Stimulated activated naive CD8-positive, alpha-beta T cell treated with anti-CD3 and anti-CD28 coated beads, Interleukin-15, Interleukin-2, amounts not matched to agents 100 U/mL and 50 U/mL, for 24 hours (primary cell): ENCODE measurements at regions not wholly inside any gene's neighbourhood (a gene's known extent, or its start where the extent isn't known, plus 50 kb on each side); places are given as distances from the start of the nearest gene placed in this dataset.
"Not testable (repeated sequence)": the region's sequence is repeated elsewhere in the genome, so short reads cannot be mapped to it uniquely, and the experiment has no call there.

Experiments
- ATAC-seq: fragments of 150-1000 bp; cut with Tn5 transposase; one replicate; pipeline ENCODE4 v1.10.0; 2021
- DNase-seq: peaks from one replicate; pipeline ENCODE4 v3.0.0; 2021

DNA sequence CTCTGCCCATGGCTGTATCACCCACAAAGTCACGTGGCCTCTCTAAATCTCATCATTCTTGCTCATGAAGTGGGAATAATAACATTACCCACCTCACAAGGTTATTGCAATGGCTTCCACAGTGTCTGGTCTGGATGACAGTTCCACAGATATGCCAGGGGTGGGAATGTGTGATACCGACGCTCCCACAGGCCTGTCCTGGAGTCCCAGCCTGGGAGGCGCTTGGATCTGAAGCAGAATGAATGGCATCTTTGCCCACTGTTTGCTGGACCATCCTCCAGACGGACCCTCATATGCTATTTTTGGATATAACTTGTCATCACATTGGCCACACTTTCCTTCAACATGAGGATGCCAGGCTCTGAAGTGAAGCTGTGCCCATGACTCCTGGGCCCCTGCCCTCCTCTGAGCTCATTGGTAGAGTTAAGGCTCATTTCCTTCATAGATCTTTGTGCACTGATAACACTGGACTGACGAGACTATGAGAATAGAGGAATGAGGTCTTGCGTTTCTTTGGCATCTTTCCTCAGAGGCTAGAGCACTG lies 279.8 kb upstream of the ZNF32 start:
- DNase-seq (no peak), ATAC-seq (no peak)

- DNase-seq (no peak), ATAC-seq (no peak)
Measured at GRCh38 chr10:43926875-43927406, 278.3 kb upstream of the ZNF32 start.

- ATAC-seq: no peak
- DNase-seq: no peak
Measured at GRCh38 chr10:43926371-43926770, 277.7 kb upstream of the ZNF32 start.

- ATAC-seq (no peak), DNase-seq (no peak)
Measured at GRCh38 chr10:43925793-43926192, 277.1 kb upstream of the ZNF32 start.

DNA sequence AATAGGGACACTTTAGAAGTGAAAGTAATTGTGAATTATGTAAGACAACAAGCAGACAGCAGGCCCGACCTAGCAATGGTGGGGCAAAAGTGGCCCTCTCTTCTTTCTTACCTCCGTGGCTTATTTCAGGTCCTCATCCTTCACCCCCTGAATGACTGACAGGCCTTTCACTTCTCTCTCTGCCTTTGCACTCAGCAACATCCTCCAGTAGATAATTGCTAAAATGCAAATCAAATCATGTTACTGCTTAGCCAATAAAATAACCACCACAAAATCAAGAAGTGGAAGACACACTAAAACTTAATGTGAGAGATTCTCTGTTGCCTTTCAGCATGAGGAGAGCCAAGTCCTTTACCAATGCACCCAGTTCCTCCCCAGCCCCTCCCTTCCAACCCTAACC lies 274.6 kb upstream of the ZNF32 start:
- ATAC-seq (no peak), DNase-seq (no peak)

- no peak for ATAC-seq
- no peak for DNase-seq
Measured at GRCh38 chr10:43922335-43923280, 273.9 kb upstream of the ZNF32 start.

GRCh38 chr10:43921881-43922280 lies 273.2 kb upstream of the ZNF32 start:
- DNase-seq (no peak), ATAC-seq (no peak)

GRCh38 chr10:43921478-43921877 lies 272.8 kb upstream of the ZNF32 start:
- no peak for ATAC-seq
- DNase-seq: no peak

GRCh38 chr10:43920236-43920758 lies 271.6 kb upstream of the ZNF32 start:
- ATAC-seq, DNase-seq: not testable (repeated sequence)

- no peak for DNase-seq
- no peak for ATAC-seq
Measured at GRCh38 chr10:43913676-43914235, 265.1 kb upstream of the ZNF32 start.

DNA sequence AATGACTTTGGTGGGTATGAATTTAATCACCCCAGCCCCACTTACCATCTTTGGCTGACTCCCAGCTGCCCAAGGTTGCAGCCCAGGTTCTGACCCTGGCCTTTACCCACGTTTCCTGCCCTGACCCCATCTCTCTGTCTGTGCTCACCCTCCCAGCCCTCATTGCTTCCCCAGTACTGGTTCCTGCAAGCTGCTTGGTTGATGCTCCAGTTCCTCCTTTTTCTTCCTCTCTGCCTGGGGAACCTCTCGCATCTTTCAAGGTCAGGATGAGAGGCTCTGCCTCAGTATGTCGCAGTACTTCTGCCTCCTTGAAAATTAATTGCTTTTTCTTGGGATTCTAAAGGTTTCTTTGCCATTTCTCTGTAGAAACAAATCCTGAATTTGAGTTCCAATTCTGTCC lies 263.8 kb upstream of the ZNF32 start:
- ATAC-seq: no peak
- DNase-seq: no peak

DNA sequence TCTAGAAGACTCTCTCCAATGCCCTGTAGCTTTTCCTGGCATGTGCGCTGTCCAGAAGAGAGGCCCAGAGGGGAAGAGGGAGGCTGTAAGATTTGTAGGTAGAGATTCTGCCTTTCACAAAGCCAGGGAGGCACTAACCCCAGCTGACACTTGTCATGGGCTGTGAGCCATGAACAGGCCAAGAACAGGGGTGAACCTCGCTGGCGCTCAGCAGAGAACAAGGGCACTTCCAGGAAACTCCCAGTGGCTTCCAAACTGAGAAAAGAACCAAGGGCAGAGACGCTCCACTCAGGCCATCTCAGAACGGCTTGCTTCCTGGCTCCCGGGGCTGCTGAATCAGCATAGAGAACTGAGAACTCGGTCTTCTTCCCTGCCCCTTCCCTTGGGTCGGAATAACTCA lies 257.8 kb upstream of the ZNF32 start:
- no peak for DNase-seq
- ATAC-seq: no peak

- ATAC-seq: no peak
- DNase-seq: no peak
Measured at GRCh38 chr10:43905512-43906236, 257.0 kb upstream of the ZNF32 start.

DNA sequence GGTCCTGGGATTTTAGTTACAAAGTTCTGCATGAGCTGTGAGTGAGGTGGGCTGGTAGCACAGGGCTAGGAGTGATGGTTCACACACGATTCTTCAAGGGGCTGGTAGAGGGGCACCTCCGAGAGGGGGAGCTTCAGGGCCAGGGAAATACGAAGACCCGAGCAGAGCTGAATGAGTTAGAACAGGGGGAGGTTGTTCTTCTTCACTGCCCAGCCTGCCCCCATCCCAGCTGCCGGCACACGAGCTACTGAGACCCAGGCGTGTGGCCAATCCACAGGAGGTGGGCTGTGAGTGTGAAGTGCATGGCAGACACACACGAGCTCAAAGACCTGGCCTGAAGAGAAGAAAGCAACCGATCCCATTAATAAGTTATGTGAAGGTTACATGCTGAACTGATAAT lies 256.2 kb upstream of the ZNF32 start:
- ATAC-seq (no peak), DNase-seq (no peak)

GRCh38 chr10:43904301-43904700 lies 255.6 kb upstream of the ZNF32 start:
- no peak for DNase-seq
- ATAC-seq: no peak

DNA sequence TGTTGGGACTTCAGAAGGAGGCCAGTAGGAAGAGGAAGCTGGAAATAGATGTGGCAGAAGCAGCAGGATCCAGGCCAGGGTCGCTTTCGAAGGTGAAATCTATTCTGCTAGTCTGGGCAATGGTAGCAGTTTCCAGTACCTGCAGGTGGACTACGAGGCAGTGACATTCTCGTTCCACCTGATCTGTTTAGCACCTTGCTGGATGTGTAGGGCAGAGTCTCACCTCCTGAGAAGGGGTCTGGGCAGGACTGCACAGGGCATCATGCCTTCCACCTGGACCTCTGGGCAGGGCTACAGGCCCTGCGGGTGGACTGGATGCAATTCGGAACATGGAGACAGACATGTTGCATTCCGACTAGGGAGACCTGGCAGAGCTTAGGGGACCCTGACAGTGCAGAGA lies 254.8 kb upstream of the ZNF32 start:
- ATAC-seq (no peak), DNase-seq (no peak)

DNA sequence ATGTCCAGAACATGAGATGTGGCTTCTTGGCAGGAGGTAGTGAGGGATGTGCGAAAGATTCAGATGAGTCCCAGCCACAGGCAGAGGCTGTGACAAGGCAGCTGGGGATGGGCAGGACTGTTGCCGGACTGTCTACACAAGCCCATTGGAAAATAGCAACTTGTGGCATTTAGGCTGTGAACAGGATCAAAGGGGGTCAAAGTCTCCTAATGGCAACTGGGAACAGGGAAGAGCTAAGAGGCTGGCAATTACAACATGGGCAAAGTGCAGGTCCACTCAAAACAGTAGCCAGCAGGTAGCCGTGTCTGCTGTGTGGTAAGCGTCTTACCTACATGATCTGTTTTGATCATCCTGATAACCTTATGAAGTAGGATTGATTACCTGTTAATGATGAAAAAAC lies 254.2 kb upstream of the ZNF32 start:
- ATAC-seq: no peak
- no peak for DNase-seq

DNA sequence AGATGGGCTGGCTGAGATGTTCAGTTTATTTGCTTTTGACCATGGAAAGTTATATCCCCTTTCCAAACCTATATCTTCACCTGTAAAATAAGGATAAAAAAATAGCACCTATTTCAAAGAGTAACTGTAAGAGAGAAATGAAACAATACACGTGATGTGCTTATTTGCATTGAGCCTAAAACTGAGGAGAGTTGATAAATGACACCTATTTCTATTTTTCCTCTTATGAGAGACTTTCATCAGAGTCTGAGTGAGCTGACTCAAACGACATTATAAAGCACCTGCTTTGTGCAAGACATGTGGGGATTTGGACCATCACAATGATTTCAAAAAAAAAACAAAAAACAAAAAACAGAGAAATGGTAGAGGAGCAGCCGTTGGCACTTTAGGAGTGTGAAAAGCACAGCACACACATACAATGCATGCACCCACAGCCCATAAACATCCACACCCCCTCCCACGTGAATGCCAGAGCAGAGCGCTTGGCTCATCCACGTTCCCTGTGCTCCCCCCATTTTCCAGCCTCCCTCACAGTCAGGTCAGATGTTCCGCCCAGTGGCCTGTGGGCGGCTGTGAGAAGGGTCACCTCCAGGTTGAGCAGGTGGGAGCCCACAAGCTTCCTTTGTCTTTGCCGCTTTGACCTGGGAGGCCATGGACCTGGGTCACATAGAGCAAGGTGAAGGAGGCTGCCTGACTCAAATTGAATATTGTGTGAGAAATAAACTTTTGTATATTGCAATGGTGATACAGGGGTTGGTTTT lies 253.2 kb upstream of the ZNF32 start:
- no peak for ATAC-seq
- DNase-seq: no peak

DNA sequence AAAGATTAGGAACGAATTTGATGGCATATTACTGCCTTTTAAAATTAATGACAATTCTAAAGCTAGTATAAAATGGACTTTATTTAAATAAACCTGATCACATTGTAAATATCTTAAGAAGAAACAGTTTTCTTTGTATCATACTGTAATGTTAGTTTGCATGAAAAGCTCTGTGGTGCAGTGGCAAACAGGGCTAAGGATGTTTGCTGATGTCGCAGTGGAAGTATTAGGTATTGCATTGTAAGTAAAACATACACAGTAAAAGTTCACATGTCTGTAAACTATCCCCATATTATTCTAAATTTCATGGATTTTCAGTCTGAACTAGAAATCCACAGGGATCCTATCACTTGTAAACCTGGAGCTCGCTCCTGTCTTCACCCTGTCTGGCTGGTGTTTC lies 252.6 kb upstream of the ZNF32 start:
- ATAC-seq: no peak
- no peak for DNase-seq

- DNase-seq: no peak
Measured at GRCh38 chr10:43900571-43900970, 251.9 kb upstream of the ZNF32 start.

DNA sequence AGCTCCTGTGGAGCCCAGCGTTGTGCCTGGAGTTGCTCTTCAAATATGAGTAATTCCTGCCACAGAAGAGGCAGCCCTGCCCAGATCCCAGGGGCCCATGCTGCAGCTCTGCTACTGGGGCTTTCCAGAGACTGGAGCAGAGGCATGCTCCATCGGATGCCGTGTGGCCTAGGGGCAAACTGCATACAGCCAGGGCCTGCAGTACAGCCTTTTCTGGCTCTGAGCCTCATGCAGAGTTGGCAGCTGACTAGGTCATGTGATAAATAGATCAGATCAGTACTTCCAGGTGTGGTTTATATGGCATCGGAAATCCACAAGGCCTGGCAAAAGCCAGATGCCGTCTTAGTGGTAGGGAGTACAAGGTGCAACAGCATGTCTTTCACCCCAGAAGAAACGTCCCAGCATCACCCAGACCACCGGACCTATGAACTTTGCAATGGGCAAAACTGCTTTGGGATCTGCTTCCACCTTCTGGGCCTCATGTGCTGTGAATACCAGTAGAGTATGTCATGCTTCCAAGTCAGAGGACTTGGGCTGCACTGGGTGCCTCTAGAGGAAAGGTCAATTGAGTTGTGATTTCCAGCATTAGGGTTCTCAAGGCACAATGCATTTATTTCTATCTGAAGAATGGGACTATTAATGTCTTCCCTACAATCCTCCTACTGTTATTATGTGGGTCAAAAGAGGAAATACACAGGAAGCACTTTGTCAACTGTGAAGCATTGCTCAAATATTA lies 250.7 kb upstream of the ZNF32 start:
- ATAC-seq (peak; percentile 26), DNase-seq (no peak)

More at GRCh38 chr10:43900571-43900970, 251.9 kb upstream of the ZNF32 start:
- ATAC-seq: no peak
